ENCODE measurements at regions not wholly inside any gene's neighbourhood (a gene's known extent, or its start where the extent isn't known, plus 50 kb on each side); places are given as distances from the start of the nearest gene placed in this dataset.

DNA sequence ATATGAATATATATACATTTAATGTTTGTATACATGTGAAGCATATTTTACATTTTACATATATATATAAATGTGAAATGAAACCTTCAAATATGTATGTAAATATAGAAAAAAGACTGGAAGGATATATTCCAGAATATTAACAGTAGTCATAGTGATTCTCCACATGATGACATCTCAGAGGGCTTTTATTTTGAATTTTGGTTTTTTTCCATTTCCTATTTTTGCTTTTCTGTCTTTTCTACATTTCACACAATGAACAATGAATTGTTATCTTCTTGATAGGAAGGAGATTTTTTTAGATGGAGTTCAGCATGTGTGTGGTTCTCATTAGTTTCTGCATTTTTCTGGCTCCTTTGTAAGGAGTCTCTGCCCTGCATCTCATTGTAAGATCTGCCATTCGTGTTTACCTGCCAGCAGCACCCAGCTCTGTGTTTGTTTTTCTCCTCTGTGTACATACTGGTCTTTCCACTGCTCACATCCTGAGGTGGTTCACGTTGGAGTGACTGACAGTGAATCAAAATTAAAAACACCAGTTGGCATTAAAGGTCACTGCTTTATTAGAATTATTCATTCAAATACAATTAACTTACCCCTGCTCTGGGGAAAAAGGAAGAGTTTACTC is 425.3 kb upstream of the MDFIC2 start:
- intact Hi-C loops (cut with micrococcal nuclease) = no loop called here
- no peak for DNase-seq (ENCODE audit: low read depth, low spot score)
- no peaks in the 10 kb centered on the region for H3K9me3 ChIP-seq (ENCODE audit: control insufficient read depth in 1 of 2, insufficient read depth in 1 of 2, low read depth in 1 of 2, low read length in 2 of 2)
- BruUV-seq (replicated peaks) = no TSS peak
- no peak overlapping the region for H3K4me3 ChIP-seq (replicated peaks in 1 of 2; ENCODE audit: low read depth in 1 of 2, low read length in 2 of 2)
- no peak overlapping the region for H3K9ac ChIP-seq (ENCODE audit: low read length)
- RAD21 ChIA-PET (ENCODE audit: low non-redundant PET in 1 of 2, low total read pairs in 2 of 2, uncharacterized antibody in 2 of 2, unreplicated experiment in 2 of 2) = no interaction called here
- H3K9me2 ChIP-seq (ENCODE audit: insufficient read depth) = no peaks in the 10 kb centered on the region
- POLR2A ChIA-PET = no interaction called here
- H3K27ac ChIP-seq (ENCODE audit: low read depth, low read length) = no peak overlapping the region
- no peaks in the 10 kb centered on the region for H3K4me1 ChIP-seq (ENCODE audit: control insufficient read depth in 1 of 2, insufficient read depth in 2 of 2, low read length in 2 of 2)
- no peaks in the 10 kb centered on the region for H3K27me3 ChIP-seq (ENCODE audit: insufficient read depth, low read length)
- CTCF ChIA-PET = no interaction called here
- H2AFZ ChIP-seq (ENCODE audit: low read depth, low read length, poor library complexity, severe bottlenecking) = no peak overlapping the region
- ATAC-seq = no peak
- H4K20me1 ChIP-seq (ENCODE audit: insufficient read depth) = no peaks in the 10 kb centered on the region
- TF ChIP-seq YY1 (IDR thresholded peaks at IDR 0.05; ENCODE audit: extremely low read depth, insufficient replicate concordance, low read depth, low read length) (no peak), EZH2 (IDR thresholded peaks at IDR 0.05) (no peak)
- H3K36me3 ChIP-seq (ENCODE audit: control insufficient read depth in 1 of 2, insufficient read depth in 2 of 2, low read length in 2 of 2) = no peaks in the 10 kb centered on the region
- no peak overlapping the region for H3K4me2 ChIP-seq (ENCODE audit: low read length)
- no peaks in the 10 kb centered on the region for H3K79me2 ChIP-seq (ENCODE audit: insufficient read depth, low read length)

DNA sequence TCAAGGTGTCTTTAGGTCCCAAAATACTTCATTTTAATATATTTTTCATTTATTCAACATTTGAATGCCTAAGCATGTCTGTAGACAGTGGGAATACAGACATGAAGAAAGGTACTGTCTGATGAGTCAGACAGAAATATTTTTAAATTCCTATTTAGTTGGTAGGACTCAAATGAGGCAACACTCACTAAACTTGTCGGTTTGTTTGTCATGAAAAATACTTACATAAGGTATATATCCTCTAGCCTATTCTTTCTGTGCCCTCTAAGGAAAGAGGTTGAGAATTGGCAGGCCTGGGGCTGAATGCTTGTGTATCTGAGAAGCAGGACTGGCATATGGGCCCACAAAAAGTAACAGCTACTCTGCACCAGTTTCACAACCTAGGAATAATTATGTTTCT is 423.6 kb upstream of the MDFIC2 start:
- no peaks in the 10 kb centered on the region for H3K4me1 ChIP-seq (ENCODE audit: control insufficient read depth in 1 of 2, insufficient read depth in 2 of 2, low read length in 2 of 2)
- ATAC-seq (no peak), DNase-seq (ENCODE audit: low read depth, low spot score) (no peak)
- CTCF ChIA-PET = no interaction called here
- no peaks in the 10 kb centered on the region for H3K9me2 ChIP-seq (ENCODE audit: insufficient read depth)
- TF ChIP-seq JUND (IDR thresholded peaks at IDR 0.05) (no peak), FOSL1 (IDR thresholded peaks at IDR 0.05; ENCODE audit: low read depth) (no peak), CTCF (IDR thresholded peaks at IDR 0.05 in 2 of 3, conservative IDR thresholded peaks at IDR 0.05 in 1 of 3; ENCODE audit: borderline replicate concordance in 1 of 3, insufficient read depth in 1 of 3, low read depth in 2 of 3, low read length in 2 of 3) (no peak), RAD21 (IDR thresholded peaks at IDR 0.05; ENCODE audit: low read depth) (no peak)
- TF ChIP-seq, protein P1, sequence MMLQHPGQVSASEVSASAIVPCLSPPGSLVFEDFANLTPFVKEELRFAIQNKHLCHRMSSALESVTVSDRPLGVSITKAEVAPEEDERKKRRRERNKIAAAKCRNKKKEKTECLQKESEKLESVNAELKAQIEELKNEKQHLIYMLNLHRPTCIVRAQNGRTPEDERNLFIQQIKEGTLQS (IDR thresholded peaks at IDR 0.05) = no peak
- TF ChIP-seq, protein P2, sequence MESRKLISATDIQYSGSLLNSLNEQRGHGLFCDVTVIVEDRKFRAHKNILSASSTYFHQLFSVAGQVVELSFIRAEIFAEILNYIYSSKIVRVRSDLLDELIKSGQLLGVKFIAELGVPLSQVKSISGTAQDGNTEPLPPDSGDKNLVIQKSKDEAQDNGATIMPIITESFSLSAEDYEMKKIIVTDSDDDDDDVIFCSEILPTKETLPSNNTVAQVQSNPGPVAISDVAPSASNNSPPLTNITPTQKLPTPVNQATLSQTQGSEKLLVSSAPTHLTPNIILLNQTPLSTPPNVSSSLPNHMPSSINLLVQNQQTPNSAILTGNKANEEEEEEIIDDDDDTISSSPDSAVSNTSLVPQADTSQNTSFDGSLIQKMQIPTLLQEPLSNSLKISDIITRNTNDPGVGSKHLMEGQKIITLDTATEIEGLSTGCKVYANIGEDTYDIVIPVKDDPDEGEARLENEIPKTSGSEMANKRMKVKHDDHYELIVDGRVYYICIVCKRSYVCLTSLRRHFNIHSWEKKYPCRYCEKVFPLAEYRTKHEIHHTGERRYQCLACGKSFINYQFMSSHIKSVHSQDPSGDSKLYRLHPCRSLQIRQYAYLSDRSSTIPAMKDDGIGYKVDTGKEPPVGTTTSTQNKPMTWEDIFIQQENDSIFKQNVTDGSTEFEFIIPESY (IDR thresholded peaks at IDR 0.05; ENCODE audit: extremely low read depth, insufficient replicate concordance, low read length) = no peak
- no peaks in the 10 kb centered on the region for H4K20me1 ChIP-seq (ENCODE audit: insufficient read depth)
- no peak overlapping the region for H3K4me3 ChIP-seq (replicated peaks in 1 of 2; ENCODE audit: low read depth in 1 of 2, low read length in 2 of 2)
- H3K27ac ChIP-seq (ENCODE audit: low read depth, low read length) = no peak overlapping the region
- H3K9me3 ChIP-seq (ENCODE audit: control insufficient read depth in 1 of 2, insufficient read depth in 1 of 2, low read depth in 1 of 2, low read length in 2 of 2) = no peaks in the 10 kb centered on the region
- POLR2A ChIA-PET = no interaction called here
- BruUV-seq (replicated peaks) = no TSS peak
- RAD21 ChIA-PET (ENCODE audit: low non-redundant PET in 1 of 2, low total read pairs in 2 of 2, uncharacterized antibody in 2 of 2, unreplicated experiment in 2 of 2) = no interaction called here
- no peaks in the 10 kb centered on the region for H3K36me3 ChIP-seq (ENCODE audit: control insufficient read depth in 1 of 2, insufficient read depth in 2 of 2, low read length in 2 of 2)
- H3K9ac ChIP-seq (ENCODE audit: low read length) = no peak overlapping the region
- no peaks in the 10 kb centered on the region for H3K79me2 ChIP-seq (ENCODE audit: insufficient read depth, low read length)
- no peak overlapping the region for H2AFZ ChIP-seq (ENCODE audit: low read depth, low read length, poor library complexity, severe bottlenecking)
- H3K27me3 ChIP-seq (ENCODE audit: insufficient read depth, low read length) = no peaks in the 10 kb centered on the region
- intact Hi-C loops (cut with micrococcal nuclease) = no loop called here
- no peak overlapping the region for H3K4me2 ChIP-seq (ENCODE audit: low read length)
